GM18867 (cell line): ENCODE measurements at regions not wholly inside any gene's neighbourhood (a gene's known extent, or its start where the extent isn't known, plus 50 kb on each side); places are given as distances from the start of the nearest gene placed in this dataset.
"Not testable (repeated sequence)": the region's sequence is repeated elsewhere in the genome, so short reads cannot be mapped to it uniquely, and the experiment has no call there.

Source experiments
- ATAC-seq: cut with Tn5 transposase; IDR thresholded peaks from one replicate; pipeline ENCODE4 v1.9.1; 2021; ENCODE audit warnings: mild to moderate bottlenecking, moderate library complexity; ENCODE audit not compliant: unreplicated experiment

GRCh38 chr2:36235882-36236281 lies 119.7 kb upstream of the CRIM1 start:
- no peak for ATAC-seq

- ATAC-seq = no peak
These were observed 120.2 kb upstream of the CRIM1 start for GRCh38 chr2:36235426-36235825.

- no peak for ATAC-seq
These were observed 132.3 kb upstream of the CRIM1 start for GRCh38 chr2:36223259-36223658.

GRCh38 chr2:36222485-36222884 lies 133.1 kb upstream of the CRIM1 start:
- ATAC-seq = no peak

- ATAC-seq = no peak
These were observed 140.9 kb upstream of the CRIM1 start for GRCh38 chr2:36214691-36215090.

- ATAC-seq = no peak
These were observed 152.2 kb upstream of the CRIM1 start for GRCh38 chr2:36203366-36203765.

- ATAC-seq = no peak
These were observed 158.2 kb upstream of the CRIM1 start for GRCh38 chr2:36197181-36197971.

- no peak for ATAC-seq
These were observed 161.9 kb upstream of the CRIM1 start for GRCh38 chr2:36193680-36194079.

- ATAC-seq = no peak
These were observed 162.6 kb upstream of the CRIM1 start for GRCh38 chr2:36192983-36193382.

GRCh38 chr2:36190097-36190496 lies 165.5 kb upstream of the CRIM1 start:
- ATAC-seq = no peak

- no peak for ATAC-seq
These were observed 170.0 kb upstream of the CRIM1 start for GRCh38 chr2:36185624-36186023.

GRCh38 chr2:36184848-36185247 lies 170.7 kb upstream of the CRIM1 start:
- no peak for ATAC-seq

GRCh38 chr2:36180789-36181482 lies 174.6 kb upstream of the CRIM1 start:
- not testable (repeated sequence) for ATAC-seq

- ATAC-seq = not testable (repeated sequence)
These were observed 175.3 kb upstream of the CRIM1 start for GRCh38 chr2:36180293-36180692.

GRCh38 chr2:36179668-36180269 lies 175.8 kb upstream of the CRIM1 start:
- not testable (repeated sequence) for ATAC-seq

GRCh38 chr2:36178384-36178783 lies 177.2 kb upstream of the CRIM1 start:
- ATAC-seq = no peak

GRCh38 chr2:36177282-36177681 lies 178.3 kb upstream of the CRIM1 start:
- no peak for ATAC-seq

GRCh38 chr2:36174920-36175319 lies 180.7 kb upstream of the CRIM1 start:
- no peak for ATAC-seq

GRCh38 chr2:36173760-36174404 lies 181.7 kb upstream of the CRIM1 start:
- no peak for ATAC-seq

GRCh38 chr2:36172824-36173223 lies 182.8 kb upstream of the CRIM1 start:
- no peak for ATAC-seq

- ATAC-seq = no peak
These were observed 184.8 kb upstream of the CRIM1 start for GRCh38 chr2:36170805-36171204.
